GM12875 (cell line): ENCODE measurements at regions not wholly inside any gene's neighbourhood (a gene's known extent, or its start where the extent isn't known, plus 50 kb on each side); places are given as distances from the start of the nearest gene placed in this dataset.

Experiments used
- H3K4me3 ChIP-seq: one replicate; pipeline ENCODE4 v1.5.1; 2011; ENCODE audit warnings: low read depth, low read length, control low read depth
- TF ChIP-seq, protein P1 (sequence below): IDR thresholded peaks from 2 replicates; pipeline ENCODE4 v1.5.1; 2011; ENCODE audit warnings: low read depth, mild to moderate bottlenecking, control low read depth, inconsistent platforms, low read length, moderate library complexity, borderline replicate concordance; ENCODE audit not compliant: insufficient read depth

GRCh38 chr13:56773148-56773547, 367.6 kb upstream of the PRR20A start:
- no peak overlapping the region for H3K4me3 ChIP-seq
- TF ChIP-seq, protein P1, sequence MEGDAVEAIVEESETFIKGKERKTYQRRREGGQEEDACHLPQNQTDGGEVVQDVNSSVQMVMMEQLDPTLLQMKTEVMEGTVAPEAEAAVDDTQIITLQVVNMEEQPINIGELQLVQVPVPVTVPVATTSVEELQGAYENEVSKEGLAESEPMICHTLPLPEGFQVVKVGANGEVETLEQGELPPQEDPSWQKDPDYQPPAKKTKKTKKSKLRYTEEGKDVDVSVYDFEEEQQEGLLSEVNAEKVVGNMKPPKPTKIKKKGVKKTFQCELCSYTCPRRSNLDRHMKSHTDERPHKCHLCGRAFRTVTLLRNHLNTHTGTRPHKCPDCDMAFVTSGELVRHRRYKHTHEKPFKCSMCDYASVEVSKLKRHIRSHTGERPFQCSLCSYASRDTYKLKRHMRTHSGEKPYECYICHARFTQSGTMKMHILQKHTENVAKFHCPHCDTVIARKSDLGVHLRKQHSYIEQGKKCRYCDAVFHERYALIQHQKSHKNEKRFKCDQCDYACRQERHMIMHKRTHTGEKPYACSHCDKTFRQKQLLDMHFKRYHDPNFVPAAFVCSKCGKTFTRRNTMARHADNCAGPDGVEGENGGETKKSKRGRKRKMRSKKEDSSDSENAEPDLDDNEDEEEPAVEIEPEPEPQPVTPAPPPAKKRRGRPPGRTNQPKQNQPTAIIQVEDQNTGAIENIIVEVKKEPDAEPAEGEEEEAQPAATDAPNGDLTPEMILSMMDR, result no peak

DNA sequence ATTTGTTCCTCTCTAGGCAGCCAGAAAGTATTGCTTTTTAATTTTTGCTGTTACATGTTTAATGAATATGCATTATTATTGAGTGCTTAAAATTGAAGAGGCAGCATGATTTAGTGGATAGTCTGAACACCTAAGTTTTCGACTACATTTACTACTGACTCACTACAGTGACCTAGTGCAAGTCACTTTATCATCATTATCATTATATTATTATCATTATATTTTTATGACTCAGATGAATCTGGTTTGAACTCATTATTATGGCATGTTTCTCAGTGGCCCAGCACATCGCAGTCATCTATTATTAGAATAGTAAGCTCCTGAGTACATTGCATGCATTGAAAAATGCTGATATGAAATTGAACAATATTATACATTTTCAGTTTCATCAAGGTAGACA, 351.2 kb upstream of the PRR20A start:
- TF ChIP-seq, protein P1, result no peak
- no peak overlapping the region for H3K4me3 ChIP-seq

GRCh38 chr13:56837161-56837560, 303.6 kb upstream of the PRR20A start:
- TF ChIP-seq, protein P1, result no peak
- H3K4me3 ChIP-seq, result no peak overlapping the region

DNA sequence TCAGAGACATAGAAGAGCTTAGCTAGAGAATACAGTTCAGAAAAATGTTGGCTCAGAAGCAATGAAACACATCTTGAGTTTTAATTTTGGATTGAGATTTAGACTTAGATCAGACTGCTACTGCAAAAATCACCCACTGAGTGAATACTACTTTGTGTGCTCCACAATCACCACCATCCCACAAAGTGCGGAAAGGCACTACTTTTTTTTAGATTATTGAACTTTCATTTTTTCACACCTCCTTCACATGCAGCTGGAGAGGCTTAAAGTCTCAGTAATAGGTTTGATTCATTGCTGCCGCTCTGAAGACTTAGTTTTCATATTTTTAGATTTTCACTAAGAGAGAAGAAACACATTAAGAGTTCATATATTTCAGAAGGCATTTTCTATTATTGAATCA, 289.9 kb upstream of the PRR20A start:
- no peak overlapping the region for H3K4me3 ChIP-seq
- TF ChIP-seq, protein P1, result no peak

- TF ChIP-seq, protein P1, result no peak
- no peak overlapping the region for H3K4me3 ChIP-seq
These were observed 279.2 kb upstream of the PRR20A start for GRCh38 chr13:56861476-56861875.

DNA sequence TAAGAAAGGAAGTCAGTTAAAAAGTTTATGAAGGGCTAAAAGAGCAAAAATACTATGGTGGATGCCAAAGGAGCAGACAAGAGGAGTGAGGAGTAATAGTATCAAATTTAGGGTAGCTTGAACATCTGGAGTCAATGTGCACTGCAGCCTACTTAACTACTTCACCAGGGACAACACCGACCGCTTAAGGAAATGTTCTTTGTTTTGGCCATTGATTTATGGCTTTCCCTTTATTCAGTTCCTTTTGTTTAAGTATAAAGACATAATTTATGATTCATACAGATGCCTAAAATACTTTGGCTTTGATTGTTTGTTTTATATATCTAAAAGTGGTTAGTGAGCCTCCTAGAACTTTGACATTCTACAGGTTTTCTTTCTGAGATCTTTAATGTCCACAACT, 276.3 kb upstream of the PRR20A start:
- TF ChIP-seq, protein P1, result no peak
- H3K4me3 ChIP-seq, result no peak overlapping the region

GRCh38 chr13:56865416-56865815, 275.3 kb upstream of the PRR20A start:
- no peak overlapping the region for H3K4me3 ChIP-seq
- TF ChIP-seq, protein P1, result no peak
